GM12878 (cell line): ENCODE measurements at regions not wholly inside any gene's neighbourhood (a gene's known extent, or its start where the extent isn't known, plus 50 kb on each side); places are given as distances from the start of the nearest gene placed in this dataset.
A peak's percentile ranks its signal among the peaks of the same experiment; 100 is the strongest.

Experiments
- RUNX3 ChIP-seq: IDR thresholded peaks from 2 replicates; pipeline ENCODE4 v1.6.1; 2012; ENCODE audit warnings: low read length, inconsistent platforms
- SP1 ChIP-seq: IDR thresholded peaks from one replicate; pipeline ENCODE4 v1.6.1; 2011; ENCODE audit warnings: low read depth, low read length
- TF ChIP-seq, protein P1 (sequence below): fragments of 450-650 bp; formaldehyde crosslinking; IDR thresholded peaks from 2 replicates; pipeline ENCODE4 v1.4.0; 2020; ENCODE audit warnings: mild to moderate bottlenecking, moderate library complexity
- TF ChIP-seq, protein P2 (sequence below): IDR thresholded peaks from 2 replicates; pipeline ENCODE4 v1.6.1; 2012; ENCODE audit warnings: low read length, inconsistent platforms
- TF ChIP-seq, protein P3 (sequence below): fragments of 450-650 bp; IDR thresholded peaks from 2 replicates; pipeline ENCODE4 v1.6.1; 2017; ENCODE audit warnings: mild to moderate bottlenecking, moderate library complexity

GRCh38 chr4:141309874-141310273 is 89.2 kb downstream of the ZNF330 start (continued):
- TF ChIP-seq, protein P1, sequence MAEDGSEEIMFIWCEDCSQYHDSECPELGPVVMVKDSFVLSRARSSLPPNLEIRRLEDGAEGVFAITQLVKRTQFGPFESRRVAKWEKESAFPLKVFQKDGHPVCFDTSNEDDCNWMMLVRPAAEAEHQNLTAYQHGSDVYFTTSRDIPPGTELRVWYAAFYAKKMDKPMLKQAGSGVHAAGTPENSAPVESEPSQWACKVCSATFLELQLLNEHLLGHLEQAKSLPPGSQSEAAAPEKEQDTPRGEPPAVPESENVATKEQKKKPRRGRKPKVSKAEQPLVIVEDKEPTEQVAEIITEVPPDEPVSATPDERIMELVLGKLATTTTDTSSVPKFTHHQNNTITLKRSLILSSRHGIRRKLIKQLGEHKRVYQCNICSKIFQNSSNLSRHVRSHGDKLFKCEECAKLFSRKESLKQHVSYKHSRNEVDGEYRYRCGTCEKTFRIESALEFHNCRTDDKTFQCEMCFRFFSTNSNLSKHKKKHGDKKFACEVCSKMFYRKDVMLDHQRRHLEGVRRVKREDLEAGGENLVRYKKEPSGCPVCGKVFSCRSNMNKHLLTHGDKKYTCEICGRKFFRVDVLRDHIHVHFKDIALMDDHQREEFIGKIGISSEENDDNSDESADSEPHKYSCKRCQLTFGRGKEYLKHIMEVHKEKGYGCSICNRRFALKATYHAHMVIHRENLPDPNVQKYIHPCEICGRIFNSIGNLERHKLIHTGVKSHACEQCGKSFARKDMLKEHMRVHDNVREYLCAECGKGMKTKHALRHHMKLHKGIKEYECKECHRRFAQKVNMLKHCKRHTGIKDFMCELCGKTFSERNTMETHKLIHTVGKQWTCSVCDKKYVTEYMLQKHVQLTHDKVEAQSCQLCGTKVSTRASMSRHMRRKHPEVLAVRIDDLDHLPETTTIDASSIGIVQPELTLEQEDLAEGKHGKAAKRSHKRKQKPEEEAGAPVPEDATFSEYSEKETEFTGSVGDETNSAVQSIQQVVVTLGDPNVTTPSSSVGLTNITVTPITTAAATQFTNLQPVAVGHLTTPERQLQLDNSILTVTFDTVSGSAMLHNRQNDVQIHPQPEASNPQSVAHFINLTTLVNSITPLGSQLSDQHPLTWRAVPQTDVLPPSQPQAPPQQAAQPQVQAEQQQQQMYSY (CRISPR knock-in tag) = no peak
- TF ChIP-seq, protein P2, sequence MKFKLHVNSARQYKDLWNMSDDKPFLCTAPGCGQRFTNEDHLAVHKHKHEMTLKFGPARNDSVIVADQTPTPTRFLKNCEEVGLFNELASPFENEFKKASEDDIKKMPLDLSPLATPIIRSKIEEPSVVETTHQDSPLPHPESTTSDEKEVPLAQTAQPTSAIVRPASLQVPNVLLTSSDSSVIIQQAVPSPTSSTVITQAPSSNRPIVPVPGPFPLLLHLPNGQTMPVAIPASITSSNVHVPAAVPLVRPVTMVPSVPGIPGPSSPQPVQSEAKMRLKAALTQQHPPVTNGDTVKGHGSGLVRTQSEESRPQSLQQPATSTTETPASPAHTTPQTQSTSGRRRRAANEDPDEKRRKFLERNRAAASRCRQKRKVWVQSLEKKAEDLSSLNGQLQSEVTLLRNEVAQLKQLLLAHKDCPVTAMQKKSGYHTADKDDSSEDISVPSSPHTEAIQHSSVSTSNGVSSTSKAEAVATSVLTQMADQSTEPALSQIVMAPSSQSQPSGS = peak; percentile 78
- TF ChIP-seq RUNX3 = peak; percentile 58
- TF ChIP-seq, protein P3, sequence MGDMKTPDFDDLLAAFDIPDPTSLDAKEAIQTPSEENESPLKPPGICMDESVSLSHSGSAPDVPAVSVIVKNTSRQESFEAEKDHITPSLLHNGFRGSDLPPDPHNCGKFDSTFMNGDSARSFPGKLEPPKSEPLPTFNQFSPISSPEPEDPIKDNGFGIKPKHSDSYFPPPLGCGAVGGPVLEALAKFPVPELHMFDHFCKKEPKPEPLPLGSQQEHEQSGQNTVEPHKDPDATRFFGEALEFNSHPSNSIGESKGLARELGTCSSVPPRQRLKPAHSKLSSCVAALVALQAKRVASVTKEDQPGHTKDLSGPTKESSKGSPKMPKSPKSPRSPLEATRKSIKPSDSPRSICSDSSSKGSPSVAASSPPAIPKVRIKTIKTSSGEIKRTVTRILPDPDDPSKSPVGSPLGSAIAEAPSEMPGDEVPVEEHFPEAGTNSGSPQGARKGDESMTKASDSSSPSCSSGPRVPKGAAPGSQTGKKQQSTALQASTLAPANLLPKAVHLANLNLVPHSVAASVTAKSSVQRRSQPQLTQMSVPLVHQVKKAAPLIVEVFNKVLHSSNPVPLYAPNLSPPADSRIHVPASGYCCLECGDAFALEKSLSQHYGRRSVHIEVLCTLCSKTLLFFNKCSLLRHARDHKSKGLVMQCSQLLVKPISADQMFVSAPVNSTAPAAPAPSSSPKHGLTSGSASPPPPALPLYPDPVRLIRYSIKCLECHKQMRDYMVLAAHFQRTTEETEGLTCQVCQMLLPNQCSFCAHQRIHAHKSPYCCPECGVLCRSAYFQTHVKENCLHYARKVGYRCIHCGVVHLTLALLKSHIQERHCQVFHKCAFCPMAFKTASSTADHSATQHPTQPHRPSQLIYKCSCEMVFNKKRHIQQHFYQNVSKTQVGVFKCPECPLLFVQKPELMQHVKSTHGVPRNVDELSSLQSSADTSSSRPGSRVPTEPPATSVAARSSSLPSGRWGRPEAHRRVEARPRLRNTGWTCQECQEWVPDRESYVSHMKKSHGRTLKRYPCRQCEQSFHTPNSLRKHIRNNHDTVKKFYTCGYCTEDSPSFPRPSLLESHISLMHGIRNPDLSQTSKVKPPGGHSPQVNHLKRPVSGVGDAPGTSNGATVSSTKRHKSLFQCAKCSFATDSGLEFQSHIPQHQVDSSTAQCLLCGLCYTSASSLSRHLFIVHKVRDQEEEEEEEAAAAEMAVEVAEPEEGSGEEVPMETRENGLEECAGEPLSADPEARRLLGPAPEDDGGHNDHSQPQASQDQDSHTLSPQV = no peak
- peak; percentile 23 for TF ChIP-seq SP1
